HG03095 (cell line): ENCODE measurements at regions not wholly inside any gene's neighbourhood (a gene's known extent, or its start where the extent isn't known, plus 50 kb on each side); places are given as distances from the start of the nearest gene placed in this dataset.
"Not testable (repeated sequence)": the region's sequence is repeated elsewhere in the genome, so short reads cannot be mapped to it uniquely, and the experiment has no call there.

Experiments
- ATAC-seq: cut with Tn5 transposase; IDR thresholded peaks from one replicate; pipeline ENCODE4 v1.9.1; 2021; ENCODE audit warnings: moderate library complexity; ENCODE audit not compliant: unreplicated experiment

- not testable (repeated sequence) for ATAC-seq
Observed at GRCh38 chrX:77127571-77127970, 319.6 kb upstream of the FGF16 start.

- no peak for ATAC-seq
Observed at GRCh38 chrX:77143907-77144306, 303.3 kb upstream of the FGF16 start.

- ATAC-seq, result no peak
Observed at GRCh38 chrX:77160301-77160700, 286.9 kb upstream of the FGF16 start.

GRCh38 chrX:77162777-77163176 lies 284.4 kb upstream of the FGF16 start:
- no peak for ATAC-seq

GRCh38 chrX:77167993-77168392 lies 279.2 kb upstream of the FGF16 start:
- no peak for ATAC-seq

GRCh38 chrX:77174680-77175519 lies 272.3 kb upstream of the FGF16 start:
- no peak for ATAC-seq

GRCh38 chrX:77200663-77201062 lies 246.5 kb upstream of the FGF16 start:
- no peak for ATAC-seq

GRCh38 chrX:77223046-77223445 lies 224.1 kb upstream of the FGF16 start:
- ATAC-seq, result no peak

- no peak for ATAC-seq
Observed at GRCh38 chrX:77264490-77264889, 182.7 kb upstream of the FGF16 start.

GRCh38 chrX:77275392-77275791 lies 171.8 kb upstream of the FGF16 start:
- ATAC-seq, result no peak

- no peak for ATAC-seq
Observed at GRCh38 chrX:77276742-77277141, 170.4 kb upstream of the FGF16 start.

GRCh38 chrX:77277911-77278310 lies 169.3 kb upstream of the FGF16 start:
- ATAC-seq, result no peak

- ATAC-seq, result not testable (repeated sequence)
Observed at GRCh38 chrX:77279373-77279772, 167.8 kb upstream of the FGF16 start.

GRCh38 chrX:77293331-77293995 lies 153.7 kb upstream of the FGF16 start:
- ATAC-seq, result no peak

GRCh38 chrX:77298296-77298695 lies 148.9 kb upstream of the FGF16 start:
- ATAC-seq, result no peak

GRCh38 chrX:77298790-77299189 lies 148.4 kb upstream of the FGF16 start:
- no peak for ATAC-seq

- ATAC-seq, result no peak
Observed at GRCh38 chrX:77299549-77299948, 147.6 kb upstream of the FGF16 start.

GRCh38 chrX:77342004-77342403 lies 105.2 kb upstream of the FGF16 start:
- ATAC-seq, result no peak

- ATAC-seq, result no peak
Observed at GRCh38 chrX:77346859-77347258, 100.3 kb upstream of the FGF16 start.

- ATAC-seq, result no peak
Observed at GRCh38 chrX:77347572-77347971, 99.6 kb upstream of the FGF16 start.

GRCh38 chrX:77389891-77390290 lies 57.3 kb upstream of the FGF16 start:
- ATAC-seq, result no peak

GRCh38 chrX:77390365-77390764 lies 56.8 kb upstream of the FGF16 start:
- not testable (repeated sequence) for ATAC-seq
